GM23248 (cell line): ENCODE measurements at regions not wholly inside any gene's neighbourhood (a gene's known extent, or its start where the extent isn't known, plus 50 kb on each side); places are given as distances from the start of the nearest gene placed in this dataset.

Experiments
- EZH2 ChIP-seq: fragments of 200-600 bp; sonication (generic); IDR thresholded peaks from 2 replicates; pipeline ENCODE4 v1.6.1; 2018; ENCODE audit warnings: antibody characterized with exemption, mild to moderate bottlenecking; ENCODE audit not compliant: insufficient read depth, poor library complexity, severe bottlenecking
- EZH2phosphoT487 ChIP-seq: fragments of 200-600 bp; sonication (generic); IDR thresholded peaks from 2 replicates; pipeline ENCODE4 v1.6.1; 2018; ENCODE audit warnings: antibody characterized with exemption, moderate library complexity, mild to moderate bottlenecking, low read depth; ENCODE audit not compliant: insufficient read depth

GRCh38 chr5:162282191-162282590 lies 214.6 kb downstream of the GABRG2 start:
- TF ChIP-seq EZH2 (no peak), EZH2phosphoT487 (no peak)
